Endothelial cell of umbilical vein (primary cell): ENCODE measurements at regions not wholly inside any gene's neighbourhood (a gene's known extent, or its start where the extent isn't known, plus 50 kb on each side); places are given as distances from the start of the nearest gene placed in this dataset.

ENCODE experiments used
- BruUV-seq: library from RNA; stranded (reverse); fragments of 400-500 nt; replicated peaks from 2 replicates; lab custom pipeline; 2021; lab: Mats Ljungman, UMichigan
- CTCF ChIA-PET: fragments of 300-600, 350-600 bp; sonication (Branson Sonifier 250); formaldehyde crosslinking; loops from one replicate; lab custom pipeline; 2021; ENCODE audit warnings: antibody characterized with exemption, inconsistent platforms; lab: Charles Lee
- POLR2A ChIA-PET: fragments of 300-600, 350-600 bp; sonication (Branson Sonifier 250); formaldehyde crosslinking; loops from one replicate; lab custom pipeline; 2021; ENCODE audit warnings: antibody characterized with exemption, inconsistent platforms; lab: Charles Lee
- DNase-seq: peaks from one replicate; pipeline ENCODE4 v3.0.0-alpha.2; 2011; ENCODE audit warnings: low read depth, low spot score
- FAIRE-seq: peaks from 2 replicates; lab custom pipeline; 2011; peaks lifted over from hg19 to GRCh38; lab: Jason Lieb, UNC
- H2AFZ ChIP-seq: 2 replicates; pipeline ENCODE4 v1.6.0; 2012; ENCODE audit warnings: low read depth, low read length, control low read depth, inconsistent platforms
- H3K27ac ChIP-seq: 2 replicates; pipeline ENCODE4 v1.5.1; 2011; ENCODE audit warnings: low read depth, mild to moderate bottlenecking, control low read depth, low read length, moderate library complexity; ENCODE audit not compliant: insufficient read depth
- H3K27me3 ChIP-seq, 2 experiments: 2 replicates each; pipeline versions ENCODE4 v1.6.0 to v1.6.1; 2011; ENCODE audit warnings: low read length in 2 of 2, mixed read lengths in 1 of 2; ENCODE audit not compliant: control insufficient read depth in 2 of 2, insufficient read depth in 2 of 2
- H3K36me3 ChIP-seq, 2 experiments: 2 replicates in 1 of 2; 3 replicates in 1 of 2; pipeline ENCODE4 v1.5.1; 2011; ENCODE audit warnings: low read length in 2 of 2, mild to moderate bottlenecking in 1 of 2, moderate library complexity in 1 of 2; ENCODE audit not compliant: control insufficient read depth in 2 of 2, insufficient read depth in 2 of 2; ENCODE audit errors: extremely low read depth in 1 of 2
- H3K4me1 ChIP-seq: 3 replicates; pipeline ENCODE4 v1.5.1; 2011; ENCODE audit warnings: mild to moderate bottlenecking, low read length; ENCODE audit not compliant: control insufficient read depth, insufficient read depth; ENCODE audit errors: extremely low read depth
- H3K4me2 ChIP-seq: 2 replicates; pipeline ENCODE4 v1.6.1; 2011; ENCODE audit warnings: low read length, control low read depth, mixed read lengths; ENCODE audit not compliant: insufficient read depth
- H3K4me3 ChIP-seq, 3 experiments: fragments of 200-600 bp in 1 of 3; sonication (generic), shearing (Covaris generic) in 1 of 3; replicated peaks in 1 of 3; 2 replicates each; pipeline ENCODE4 v1.5.1; 2011 to 2016; ENCODE audit warnings: control low read depth in 3 of 3, low read length in 3 of 3, mild to moderate bottlenecking in 2 of 3, inconsistent platforms in 1 of 3, low read depth in 1 of 3, moderate library complexity in 1 of 3; ENCODE audit not compliant: insufficient read depth in 1 of 3
- H3K79me2 ChIP-seq: 2 replicates; pipeline ENCODE4 v1.6.0; 2012; ENCODE audit warnings: low read length, inconsistent platforms; ENCODE audit not compliant: control insufficient read depth, insufficient read depth
- H3K9ac ChIP-seq: replicated peaks from 2 replicates; pipeline ENCODE3; 2011; ENCODE audit warnings: low read length, control low read depth; ENCODE audit not compliant: insufficient read depth; ENCODE audit errors: extremely low read depth
- H3K9me1 ChIP-seq: replicated peaks from 3 replicates; pipeline ENCODE4 v1.6.0; 2011; ENCODE audit warnings: mild to moderate bottlenecking, low read length; ENCODE audit not compliant: control insufficient read depth, insufficient read depth; ENCODE audit errors: extremely low read depth
- H3K9me3 ChIP-seq: replicated peaks from 2 replicates; pipeline ENCODE4 v1.5.1; 2012; ENCODE audit warnings: low read length, inconsistent platforms; ENCODE audit not compliant: control insufficient read depth, insufficient read depth
- H4K20me1 ChIP-seq: replicated peaks from 2 replicates; pipeline ENCODE3; 2011; ENCODE audit warnings: mild to moderate bottlenecking, low read length; ENCODE audit not compliant: control insufficient read depth, insufficient read depth; ENCODE audit errors: extremely low read depth
- EZH2 ChIP-seq: IDR thresholded peaks from 2 replicates; pipeline ENCODE4 v1.6.1; 2012; ENCODE audit warnings: borderline replicate concordance, low read depth, mild to moderate bottlenecking, moderate library complexity, low read length, inconsistent platforms; ENCODE audit not compliant: severe bottlenecking
- FOS ChIP-seq: IDR thresholded peaks from 2 replicates; pipeline ENCODE4 v1.6.1; 2011; ENCODE audit warnings: mild to moderate bottlenecking, low read length, moderate library complexity, borderline replicate concordance; ENCODE audit not compliant: insufficient read depth
- GATA2 ChIP-seq: IDR thresholded peaks from 2 replicates; pipeline ENCODE4 v1.7.0; 2011; ENCODE audit warnings: low read depth, mild to moderate bottlenecking, moderate library complexity, mixed read lengths, low read length; ENCODE audit not compliant: insufficient read length, insufficient read depth
- JUN ChIP-seq: IDR thresholded peaks from 2 replicates; pipeline ENCODE4 v1.6.1; 2011; ENCODE audit warnings: borderline replicate concordance, low read depth; ENCODE audit not compliant: insufficient read length, insufficient read depth
- MYC ChIP-seq: IDR thresholded peaks from one replicate; pipeline ENCODE4 v1.6.1; 2011; ENCODE audit warnings: mild to moderate bottlenecking, low read depth, low read length
- POLR2A ChIP-seq: IDR thresholded peaks from 2 replicates; pipeline ENCODE4 v1.6.1; 2012; ENCODE audit warnings: low read depth, mild to moderate bottlenecking, control low read depth, low read length
- POLR2AphosphoS5 ChIP-seq: IDR thresholded peaks from 2 replicates; pipeline ENCODE4 v1.6.1; 2012; ENCODE audit warnings: low read depth, mild to moderate bottlenecking, control low read depth, low read length, moderate library complexity; ENCODE audit not compliant: insufficient read depth
- dilution Hi-C: fragments of 300-500 bp; cut with MboI; formaldehyde crosslinking; loops from one replicate; pipeline ENCODE4 v1.15.0; 2019; ENCODE audit warnings: low sequenced_read_pairs; ENCODE audit not compliant: extremely low pct_ligation_motif_present
- intact Hi-C: fragments of 100-400 bp; cut with micrococcal nuclease; formaldehyde crosslinking; loops from one replicate; pipeline ENCODE4 v1.10.0; 2022
- TF ChIP-seq, protein P1 (sequence below), 2 donors: IDR thresholded peaks; 1 replicate in 1 of 2; 2 replicates in 1 of 2; pipeline ENCODE4 v1.5.1; 2011; ENCODE audit warnings: low read length in 2 of 2, mild to moderate bottlenecking in 2 of 2, moderate library complexity in 2 of 2, control low read depth in 1 of 2, inconsistent platforms in 1 of 2, low read depth in 1 of 2; ENCODE audit not compliant: insufficient read depth in 1 of 2; ENCODE audit errors: extremely low read depth in 1 of 2
- TF ChIP-seq, protein P2 (sequence below): IDR thresholded peaks from 2 replicates; pipeline ENCODE4 v1.6.1; 2011; ENCODE audit not compliant: insufficient read depth, insufficient read length

DNA sequence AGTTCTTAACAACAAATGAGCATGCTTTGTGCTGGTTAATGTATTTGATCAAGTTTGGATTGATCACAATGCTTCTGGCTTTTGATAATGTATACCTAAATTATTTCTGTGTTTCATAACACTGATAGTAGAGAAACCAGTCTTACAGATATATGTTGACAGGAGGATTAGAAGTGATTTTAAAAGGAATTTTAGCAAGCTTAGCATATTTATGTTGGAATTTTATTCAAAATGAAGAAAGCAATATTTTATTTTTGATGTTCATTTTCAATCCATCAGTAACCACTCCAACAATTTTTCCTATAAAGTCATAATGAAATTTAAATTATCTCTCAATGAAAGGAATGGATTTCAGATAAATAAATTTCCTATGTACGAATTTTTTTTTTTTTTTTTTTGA, 291.8 kb downstream of the HHIPL2 start:
- Histone ChIP-seq H3K4me1 (no peaks in the 10 kb centered on the region), H3K9me1 (no peaks in the 10 kb centered on the region), H3K36me3 (no peaks in the 10 kb centered on the region), H4K20me1 (no peaks in the 10 kb centered on the region), H3K9ac (no peak overlapping the region), H3K4me3 (no peak overlapping the region), H3K27ac (no peak overlapping the region), H3K27me3 (no peaks in the 10 kb centered on the region), H3K4me2 (no peak overlapping the region), H3K79me2 (no peaks in the 10 kb centered on the region), H3K9me3 (no peaks in the 10 kb centered on the region), H2AFZ (no peak overlapping the region)
- DNase-seq (no peak), FAIRE-seq (no peak)
- ChIA-PET CTCF (no interaction called here), POLR2A (no interaction called here)
- no TSS peak for BruUV-seq
- dilution Hi-C loops (no loop called here), intact Hi-C loops (no loop called here)
- TF ChIP-seq EZH2 (no peak), MYC (no peak), POLR2A (no peak), JUN (no peak)
- TF ChIP-seq, protein P1, sequence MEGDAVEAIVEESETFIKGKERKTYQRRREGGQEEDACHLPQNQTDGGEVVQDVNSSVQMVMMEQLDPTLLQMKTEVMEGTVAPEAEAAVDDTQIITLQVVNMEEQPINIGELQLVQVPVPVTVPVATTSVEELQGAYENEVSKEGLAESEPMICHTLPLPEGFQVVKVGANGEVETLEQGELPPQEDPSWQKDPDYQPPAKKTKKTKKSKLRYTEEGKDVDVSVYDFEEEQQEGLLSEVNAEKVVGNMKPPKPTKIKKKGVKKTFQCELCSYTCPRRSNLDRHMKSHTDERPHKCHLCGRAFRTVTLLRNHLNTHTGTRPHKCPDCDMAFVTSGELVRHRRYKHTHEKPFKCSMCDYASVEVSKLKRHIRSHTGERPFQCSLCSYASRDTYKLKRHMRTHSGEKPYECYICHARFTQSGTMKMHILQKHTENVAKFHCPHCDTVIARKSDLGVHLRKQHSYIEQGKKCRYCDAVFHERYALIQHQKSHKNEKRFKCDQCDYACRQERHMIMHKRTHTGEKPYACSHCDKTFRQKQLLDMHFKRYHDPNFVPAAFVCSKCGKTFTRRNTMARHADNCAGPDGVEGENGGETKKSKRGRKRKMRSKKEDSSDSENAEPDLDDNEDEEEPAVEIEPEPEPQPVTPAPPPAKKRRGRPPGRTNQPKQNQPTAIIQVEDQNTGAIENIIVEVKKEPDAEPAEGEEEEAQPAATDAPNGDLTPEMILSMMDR (IDR thresholded peaks at IDR 0.05; ENCODE audit: extremely low read depth in 1 of 2, insufficient read depth in 1 of 2, low read depth in 1 of 2, low read length in 2 of 2): no peak

DNA sequence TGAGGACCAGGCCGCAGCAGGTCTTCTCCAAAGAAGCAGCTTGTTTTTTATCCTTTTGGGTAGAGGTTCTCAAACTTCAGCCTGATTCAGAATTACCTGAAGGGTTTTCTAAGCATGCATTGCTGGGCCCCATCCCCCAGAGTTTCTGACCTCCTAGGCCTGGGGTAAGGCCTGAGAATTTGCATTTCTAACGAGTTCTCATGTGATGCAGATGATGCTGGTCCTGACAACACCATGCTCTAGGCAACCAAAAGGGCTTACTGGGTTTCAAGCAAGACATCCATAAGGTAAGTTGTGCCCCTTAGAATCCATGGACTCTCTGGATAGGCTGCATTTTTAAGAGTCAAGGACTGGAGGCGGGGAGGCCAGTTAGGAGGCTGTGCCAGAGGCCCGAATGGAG, 295.1 kb downstream of the HHIPL2 start:
- Histone ChIP-seq H4K20me1 (no peaks in the 10 kb centered on the region), H3K9me1 (no peaks in the 10 kb centered on the region), H3K4me3 (no peak overlapping the region), H3K9me3 (no peaks in the 10 kb centered on the region), H2AFZ (no peak overlapping the region), H3K4me1 (no peaks in the 10 kb centered on the region), H3K27me3 (no peaks in the 10 kb centered on the region), H3K79me2 (no peaks in the 10 kb centered on the region), H3K4me2 (no peak overlapping the region), H3K27ac (no peak overlapping the region), H3K36me3 (no peaks in the 10 kb centered on the region), H3K9ac (no peak overlapping the region)
- FAIRE-seq (no peak), DNase-seq (no peak)
- dilution Hi-C loops: no loop called here
- intact Hi-C loops: no loop called here
- TF ChIP-seq POLR2AphosphoS5: no peak
- no peak for TF ChIP-seq MYC
- no peak for TF ChIP-seq GATA2
- TF ChIP-seq POLR2A: no peak
- TF ChIP-seq, protein P1 (IDR thresholded peaks at IDR 0.05; ENCODE audit: extremely low read depth in 1 of 2, insufficient read depth in 1 of 2, low read depth in 1 of 2, low read length in 2 of 2): no peak
- no peak for TF ChIP-seq JUN
- TF ChIP-seq FOS: no peak
- TF ChIP-seq EZH2: no peak
- TF ChIP-seq, protein P2, sequence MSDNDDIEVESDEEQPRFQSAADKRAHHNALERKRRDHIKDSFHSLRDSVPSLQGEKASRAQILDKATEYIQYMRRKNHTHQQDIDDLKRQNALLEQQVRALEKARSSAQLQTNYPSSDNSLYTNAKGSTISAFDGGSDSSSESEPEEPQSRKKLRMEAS: no peak
- POLR2A ChIA-PET: no interaction called here
- BruUV-seq: no TSS peak
- CTCF ChIA-PET: no interaction called here
